Gastroesophageal sphincter (tissue), 4 donors: ENCODE measurements at regions not wholly inside any gene's neighbourhood (a gene's known extent, or its start where the extent isn't known, plus 50 kb on each side); places are given as distances from the start of the nearest gene placed in this dataset.

Experiments used
- ATAC-seq: fragments of 150-250 bp; one replicate; pipeline ENCODE4 v1.9.1; 2016; ENCODE audit warnings: mild to moderate bottlenecking, moderate library complexity
- H3K27ac ChIP-seq, 4 donors: fragments of 200-600 bp; sonication (generic) in 3 of 4; 1 replicate in 3 of 4; 2 replicates in 1 of 4; pipeline ENCODE4 v1.5.1; 2016 to 2019
- H3K27me3 ChIP-seq: fragments of 200-600 bp; sonication (generic); one replicate; pipeline ENCODE4 v1.5.1; 2019
- H3K36me3 ChIP-seq, 2 donors: fragments of 200-600 bp; sonication (generic); one replicate each; pipeline ENCODE4 v1.5.1; 2019; ENCODE audit warnings: control low read depth in 1 of 2
- H3K4me1 ChIP-seq, 3 donors: fragments of 200-600 bp; sonication (generic); 1 replicate in 2 of 3; 2 replicates in 1 of 3; pipeline ENCODE4 v1.5.1; 2016 to 2019; ENCODE audit warnings: control low read depth in 2 of 3
- H3K4me3 ChIP-seq, 2 donors: fragments of 200-600 bp; sonication (generic); one replicate each; pipeline ENCODE4 v1.5.1; 2019; ENCODE audit warnings: mild to moderate bottlenecking in 1 of 2, moderate library complexity in 1 of 2
- H3K9me3 ChIP-seq, 3 donors: fragments of 200-600 bp; sonication (generic); one replicate each; pipeline ENCODE4 v1.5.1; 2017 to 2019; ENCODE audit warnings: control low read depth in 2 of 3
- EP300 ChIP-seq: sonication (generic); formaldehyde crosslinking; IDR thresholded peaks from one replicate; pipeline ENCODE4 v1.6.1; 2017; ENCODE audit warnings: antibody characterized with exemption, mild to moderate bottlenecking
- POLR2A ChIP-seq, 2 donors: fragments of 450-650 bp; IDR thresholded peaks; one replicate each; pipeline ENCODE4 v1.6.1; 2017; ENCODE audit warnings: antibody characterized with exemption in 2 of 2, mild to moderate bottlenecking in 2 of 2, moderate library complexity in 1 of 2
- POLR2AphosphoS5 ChIP-seq: sonication (generic); formaldehyde crosslinking; IDR thresholded peaks from one replicate; pipeline ENCODE4 v1.6.1; 2017; ENCODE audit warnings: antibody characterized with exemption
- WGBS, 2 donors: methylation state at CpG; one replicate each; pipeline ENCODE4 v1.1.5; 2018; ENCODE audit warnings: low coverage in 1 of 2; 5-methylcytosine and 5-hydroxymethylcytosine counted together
- TF ChIP-seq, protein P1 (sequence below), 4 experiments: fragments of 200-600 bp in 2 of 4; fragments of 450-650 bp in 2 of 4; sonication (generic) in 1 of 4; IDR thresholded peaks; one replicate each; pipeline ENCODE4 v1.5.1; 2017 to 2019; ENCODE audit warnings: antibody characterized with exemption in 4 of 4, mild to moderate bottlenecking in 2 of 4, moderate library complexity in 2 of 4

DNA sequence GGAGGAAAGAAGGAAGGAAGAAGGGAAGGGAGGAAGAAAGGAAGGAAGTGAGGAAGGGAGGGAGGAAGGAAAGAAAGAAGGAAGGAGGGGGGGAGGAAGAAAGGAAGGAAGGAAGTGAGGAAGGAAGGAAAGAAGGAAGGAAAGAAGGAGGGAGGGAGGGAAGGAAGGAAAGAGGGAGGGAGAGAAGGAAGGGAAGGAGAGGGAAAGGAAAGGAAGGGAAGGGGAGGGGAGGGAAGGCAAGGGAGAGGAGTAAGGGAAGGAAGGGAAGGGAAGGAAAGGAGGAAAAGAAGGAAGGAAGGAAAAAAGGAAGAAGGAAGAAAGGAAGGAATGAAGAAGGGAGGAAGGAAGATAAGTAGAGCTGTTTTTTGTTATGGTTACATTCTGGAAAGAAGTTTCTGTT, 141.2 kb downstream of the LRRC3B start:
- Histone ChIP-seq H3K27ac (no peak overlapping the region), H3K4me1 (peaks cover 0 to under 1% (median 0%) of the 10 kb centered on the region in 3 donors), H3K36me3 (no peaks in the 10 kb centered on the region), H3K4me3 (no peak overlapping the region), H3K27me3 (no peaks in the 10 kb centered on the region), H3K9me3 (no peaks in the 10 kb centered on the region)
- no peak for ATAC-seq
- TF ChIP-seq, protein P1, sequence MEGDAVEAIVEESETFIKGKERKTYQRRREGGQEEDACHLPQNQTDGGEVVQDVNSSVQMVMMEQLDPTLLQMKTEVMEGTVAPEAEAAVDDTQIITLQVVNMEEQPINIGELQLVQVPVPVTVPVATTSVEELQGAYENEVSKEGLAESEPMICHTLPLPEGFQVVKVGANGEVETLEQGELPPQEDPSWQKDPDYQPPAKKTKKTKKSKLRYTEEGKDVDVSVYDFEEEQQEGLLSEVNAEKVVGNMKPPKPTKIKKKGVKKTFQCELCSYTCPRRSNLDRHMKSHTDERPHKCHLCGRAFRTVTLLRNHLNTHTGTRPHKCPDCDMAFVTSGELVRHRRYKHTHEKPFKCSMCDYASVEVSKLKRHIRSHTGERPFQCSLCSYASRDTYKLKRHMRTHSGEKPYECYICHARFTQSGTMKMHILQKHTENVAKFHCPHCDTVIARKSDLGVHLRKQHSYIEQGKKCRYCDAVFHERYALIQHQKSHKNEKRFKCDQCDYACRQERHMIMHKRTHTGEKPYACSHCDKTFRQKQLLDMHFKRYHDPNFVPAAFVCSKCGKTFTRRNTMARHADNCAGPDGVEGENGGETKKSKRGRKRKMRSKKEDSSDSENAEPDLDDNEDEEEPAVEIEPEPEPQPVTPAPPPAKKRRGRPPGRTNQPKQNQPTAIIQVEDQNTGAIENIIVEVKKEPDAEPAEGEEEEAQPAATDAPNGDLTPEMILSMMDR (IDR thresholded peaks at IDR 0.05): no peak
- TF ChIP-seq POLR2AphosphoS5 (no peak), EP300 (no peak), POLR2A (IDR thresholded peaks at IDR 0.05) (no peak)

DNA sequence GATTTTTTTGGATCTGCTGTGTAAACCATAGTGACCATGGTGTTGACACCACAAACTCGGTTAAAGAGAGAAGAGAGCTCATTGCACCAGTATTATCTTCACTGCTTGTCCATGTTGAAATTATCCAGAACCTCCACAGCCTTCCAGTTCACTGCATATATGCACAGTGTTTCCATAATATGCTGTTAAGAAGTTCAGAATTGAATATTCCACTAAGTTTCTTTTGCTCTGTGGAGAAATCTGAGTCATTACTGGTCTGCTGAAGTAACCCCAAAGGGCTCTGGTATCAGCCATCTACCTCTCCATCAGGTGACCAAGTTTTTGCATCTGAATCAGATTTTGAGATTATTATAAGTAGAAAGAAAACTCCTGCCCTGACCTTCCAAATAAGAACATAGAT, 143.5 kb downstream of the LRRC3B start:
- Histone ChIP-seq H3K27ac (no peak overlapping the region), H3K9me3 (no peaks in the 10 kb centered on the region), H3K4me3 (no peak overlapping the region), H3K27me3 (no peaks in the 10 kb centered on the region), H3K36me3 (no peaks in the 10 kb centered on the region), H3K4me1 (peaks cover 0 to 12% (median 0%) of the 10 kb centered on the region in 3 donors)
- WGBS, 2 donors: 31 to 36% methylated on average over 1 of the region's 1 CpG
- no peak for ATAC-seq
- no peak for TF ChIP-seq POLR2A (IDR thresholded peaks at IDR 0.05)
- TF ChIP-seq POLR2AphosphoS5: no peak
- no peak for TF ChIP-seq EP300
- TF ChIP-seq, protein P1 (IDR thresholded peaks at IDR 0.05): no peak

DNA sequence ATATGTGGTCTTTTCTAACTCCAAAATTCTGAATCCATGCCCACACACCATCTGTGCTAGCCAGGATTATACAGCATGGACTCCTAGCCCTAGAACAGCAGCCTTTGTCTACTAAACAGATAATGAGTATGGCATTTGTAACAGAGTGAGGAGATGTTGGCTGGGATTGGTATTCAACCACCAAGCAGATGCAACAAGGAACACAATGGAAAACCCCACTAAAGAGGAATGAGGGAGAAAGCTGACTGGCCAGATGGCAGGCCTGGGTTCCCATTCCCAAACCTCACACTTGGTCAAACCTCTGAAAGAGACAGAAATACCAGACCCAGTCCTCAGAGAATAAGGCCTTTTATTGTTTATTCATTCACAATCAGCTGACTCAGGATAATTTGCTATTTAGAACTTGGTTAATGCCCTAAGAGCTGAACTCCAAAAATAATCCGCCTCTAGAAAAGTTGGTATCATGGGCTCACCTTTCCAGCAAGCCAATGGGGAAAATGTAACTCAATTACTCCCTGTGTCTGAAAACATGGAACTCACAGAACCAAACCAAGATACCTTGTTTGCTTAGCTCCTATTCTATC, 145.6 kb downstream of the LRRC3B start:
- no peak for ATAC-seq
- no peaks in the 10 kb centered on the region for H3K9me3 ChIP-seq
- H3K4me1 ChIP-seq: peaks cover 0 to 12% (median 0%) of the 10 kb centered on the region in 3 donors
- H3K27ac ChIP-seq: no peak overlapping the region
- no peaks in the 10 kb centered on the region for H3K27me3 ChIP-seq
- H3K36me3 ChIP-seq: no peaks in the 10 kb centered on the region
- TF ChIP-seq POLR2AphosphoS5: no peak
- TF ChIP-seq, protein P1 (IDR thresholded peaks at IDR 0.05): no peak
- no peak for TF ChIP-seq EP300
- TF ChIP-seq POLR2A (IDR thresholded peaks at IDR 0.05): no peak
- 83 to 100% methylated on average over 1 of the region's 1 CpG for whole genome bisulfite sequencing, 2 donors
- no peak overlapping the region for H3K4me3 ChIP-seq

DNA sequence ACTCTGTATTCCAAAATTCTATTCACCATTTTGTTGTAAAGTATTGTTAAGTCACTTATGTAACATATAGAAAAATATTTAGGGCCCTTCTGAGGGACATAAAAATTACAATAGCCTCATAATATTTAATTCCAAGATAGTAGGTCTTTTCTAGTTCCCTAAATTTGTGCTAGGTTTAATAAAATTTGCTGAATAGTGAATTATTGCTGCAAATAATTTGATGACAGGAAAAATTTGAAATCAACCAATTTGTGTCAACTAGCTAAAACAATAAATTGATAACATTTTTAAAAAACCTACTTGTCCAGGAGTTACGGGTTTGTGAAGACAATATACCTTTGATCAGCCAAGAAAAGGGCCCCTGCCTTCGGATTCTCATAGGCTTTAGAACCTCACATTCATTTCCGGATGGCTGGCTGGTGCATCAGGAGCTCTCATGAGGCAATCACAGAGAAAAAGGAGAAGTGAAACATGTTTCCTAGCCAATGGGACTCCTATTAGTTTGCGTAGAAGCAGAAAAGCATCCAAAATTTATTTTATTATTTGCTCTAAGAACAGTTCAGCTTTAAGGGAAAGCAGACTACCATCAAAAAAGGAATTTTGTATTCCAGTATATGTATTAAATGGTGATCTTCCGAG, 177.2 kb downstream of the LRRC3B start:
- no peak overlapping the region for H3K27ac ChIP-seq
- no peaks in the 10 kb centered on the region for H3K9me3 ChIP-seq
- H3K4me1 ChIP-seq: no peaks in the 10 kb centered on the region
- no peak for TF ChIP-seq EP300
- no peak for TF ChIP-seq POLR2A (IDR thresholded peaks at IDR 0.05)
- no peak for TF ChIP-seq POLR2AphosphoS5
- no peak overlapping the region for H3K4me3 ChIP-seq
- no peaks in the 10 kb centered on the region for H3K27me3 ChIP-seq
- 77 to 94% methylated on average over 5 of the region's 5 CpGs for WGBS, 2 donors
- no peaks in the 10 kb centered on the region for H3K36me3 ChIP-seq
- ATAC-seq: no peak

DNA sequence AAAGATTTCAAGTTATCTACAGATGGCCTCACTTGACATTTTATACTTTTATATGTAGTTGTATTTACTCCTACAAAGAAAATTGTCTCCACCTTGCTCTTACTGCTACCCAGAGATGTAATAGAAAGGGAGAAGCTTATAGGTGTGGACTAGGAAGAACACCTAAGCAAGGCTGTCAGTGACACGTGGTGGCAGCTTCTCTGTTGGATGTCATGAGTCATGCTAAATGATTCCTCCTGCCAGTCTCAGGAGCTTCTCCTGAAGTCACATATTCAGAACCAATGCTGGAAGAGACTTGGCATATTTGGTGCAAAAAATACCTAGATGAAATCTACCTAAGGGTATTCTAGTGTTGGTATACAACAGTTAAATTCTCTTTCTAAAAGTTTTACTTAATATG, 184.7 kb downstream of the LRRC3B start:
- H3K27ac ChIP-seq: no peak overlapping the region
- no peaks in the 10 kb centered on the region for H3K9me3 ChIP-seq
- no peak overlapping the region for H3K4me3 ChIP-seq
- TF ChIP-seq POLR2AphosphoS5: no peak
- TF ChIP-seq EP300: no peak
- TF ChIP-seq POLR2A (IDR thresholded peaks at IDR 0.05): no peak
- TF ChIP-seq, protein P1 (IDR thresholded peaks at IDR 0.05): no peak
- ATAC-seq: no peak
- H3K27me3 ChIP-seq: no peaks in the 10 kb centered on the region
- H3K36me3 ChIP-seq: no peaks in the 10 kb centered on the region
- 71 to 80% methylated on average over 1 of the region's 1 CpG for WGBS, 2 donors
- peaks cover 0 to 4% (median 0%) of the 10 kb centered on the region in 3 donors for H3K4me1 ChIP-seq
